HEK293 (cell line): ENCODE measurements at regions not wholly inside any gene's neighbourhood (a gene's known extent, or its start where the extent isn't known, plus 50 kb on each side); places are given as distances from the start of the nearest gene placed in this dataset.

Experiments
- CTCF ChIA-PET: fragments of 350-600 bp; formaldehyde crosslinking; extraction: SDS; loops from one replicate; lab custom pipeline; 2021; ENCODE audit warnings: antibody characterized with exemption; lab: Yijun Ruan, JAX
- POLR2A ChIA-PET: fragments of 300-600 bp; formaldehyde crosslinking; extraction: SDS; loops from one replicate; lab custom pipeline; 2020; ENCODE audit warnings: antibody characterized with exemption, inconsistent platforms; lab: Yijun Ruan, JAX
- H3K27ac ChIP-seq: fragments of 200-500 bp; sonication (Bioruptor generic); 2 replicates; pipeline ENCODE4 v1.5.1; 2014; ENCODE audit warnings: low read depth, low read length, control low read depth, inconsistent platforms; ENCODE audit errors: extremely low read depth
- H3K36me3 ChIP-seq, 2 experiments: fragments of 200-500 bp in 1 of 2; sonication (Bioruptor generic) in 1 of 2; 1 replicate in 1 of 2; 2 replicates in 1 of 2; pipeline ENCODE4 v1.5.1; 2014 to 2017; ENCODE audit warnings: inconsistent platforms in 2 of 2, low read length in 2 of 2; ENCODE audit not compliant: control insufficient read depth in 2 of 2, insufficient read depth in 1 of 2
- H3K4me1 ChIP-seq: fragments of 200-500 bp; sonication (Bioruptor generic); 2 replicates; pipeline ENCODE4 v1.5.1; 2014; ENCODE audit warnings: mild to moderate bottlenecking, low read length, inconsistent platforms; ENCODE audit not compliant: control insufficient read depth, insufficient read depth
- H3K4me3 ChIP-seq: 2 replicates; pipeline ENCODE4 v1.5.1; 2011; ENCODE audit warnings: low read depth, mild to moderate bottlenecking, control low read depth, low read length, moderate library complexity
- H3K9me3 ChIP-seq: fragments of 200-500 bp; sonication (Bioruptor generic); 2 replicates; pipeline ENCODE4 v1.5.1; 2014; ENCODE audit warnings: low read depth, low read length, inconsistent platforms; ENCODE audit not compliant: control insufficient read depth, insufficient read depth
- BCL6B ChIP-seq: fragments of 450-650 bp; formaldehyde crosslinking; IDR thresholded peaks from 2 replicates; pipeline ENCODE4 v1.5.1; 2017; ENCODE audit warnings: missing biosample characterization, missing genetic modification characterization
- KLF16 ChIP-seq: fragments of 450-650 bp; formaldehyde crosslinking; IDR thresholded peaks from 2 replicates; pipeline ENCODE4 v1.5.1; 2017; ENCODE audit warnings: missing biosample characterization, missing genetic modification characterization
- KLF9 ChIP-seq: fragments of 450-650 bp; formaldehyde crosslinking; IDR thresholded peaks from 2 replicates; pipeline ENCODE4 v1.5.1; 2016; ENCODE audit warnings: missing biosample characterization, missing genetic modification characterization, low read depth
- MYNN ChIP-seq: fragments of 450-650 bp; formaldehyde crosslinking; IDR thresholded peaks from 2 replicates; pipeline ENCODE4 v1.5.1; 2016; ENCODE audit warnings: missing biosample characterization, missing genetic modification characterization, borderline replicate concordance
- SCRT2 ChIP-seq: fragments of 450-650 bp; formaldehyde crosslinking; IDR thresholded peaks from 2 replicates; pipeline ENCODE4 v1.5.1; 2016; ENCODE audit warnings: missing biosample characterization, missing genetic modification characterization
- ZBTB44 ChIP-seq: fragments of 450-650 bp; IDR thresholded peaks from 2 replicates; pipeline ENCODE4 v1.5.1; 2018; ENCODE audit warnings: missing biosample characterization, mild to moderate bottlenecking, missing genetic modification characterization
- ZFHX2 ChIP-seq: fragments of 450-650 bp; formaldehyde crosslinking; conservative IDR thresholded peaks from 2 replicates; pipeline ENCODE4 v1.5.1; 2016; ENCODE audit warnings: missing biosample characterization, missing genetic modification characterization
- ZIC2 ChIP-seq: fragments of 450-650 bp; formaldehyde crosslinking; IDR thresholded peaks from 2 replicates; pipeline ENCODE4 v1.5.1; 2016; ENCODE audit warnings: missing biosample characterization, missing genetic modification characterization
- ZNF132 ChIP-seq: fragments of 450-650 bp; formaldehyde crosslinking; IDR thresholded peaks from 2 replicates; pipeline ENCODE4 v1.5.1; 2017; ENCODE audit warnings: missing biosample characterization, missing genetic modification characterization, borderline replicate concordance
- ZNF140 ChIP-seq: fragments of 450-650 bp; formaldehyde crosslinking; IDR thresholded peaks from 2 replicates; pipeline ENCODE4 v1.5.1; 2016; ENCODE audit warnings: missing biosample characterization, missing genetic modification characterization
- ZNF184 ChIP-seq: fragments of 450-650 bp; IDR thresholded peaks from 2 replicates; pipeline ENCODE4 v1.5.1; 2018; ENCODE audit warnings: missing biosample characterization, mild to moderate bottlenecking, missing genetic modification characterization
- ZNF366 ChIP-seq: fragments of 450-650 bp; formaldehyde crosslinking; conservative IDR thresholded peaks from 2 replicates; pipeline ENCODE4 v1.5.1; 2016; ENCODE audit warnings: missing biosample characterization, missing genetic modification characterization
- ZNF394 ChIP-seq: fragments of 450-650 bp; formaldehyde crosslinking; IDR thresholded peaks from 2 replicates; pipeline ENCODE4 v1.5.1; 2016; ENCODE audit warnings: missing biosample characterization, missing genetic modification characterization, mild to moderate bottlenecking, moderate library complexity, borderline replicate concordance
- ZNF488 ChIP-seq: fragments of 450-650 bp; formaldehyde crosslinking; IDR thresholded peaks from 2 replicates; pipeline ENCODE4 v1.5.1; 2016; ENCODE audit warnings: missing biosample characterization, missing genetic modification characterization
- ZNF514 ChIP-seq: fragments of 450-650 bp; formaldehyde crosslinking; IDR thresholded peaks from 2 replicates; pipeline ENCODE4 v1.5.1; 2016; ENCODE audit warnings: missing biosample characterization, missing genetic modification characterization
- ZNF530 ChIP-seq: fragments of 450-650 bp; formaldehyde crosslinking; IDR thresholded peaks from 2 replicates; pipeline ENCODE4 v1.5.1; 2016; ENCODE audit warnings: low read depth, missing biosample characterization, missing genetic modification characterization
- ZNF610 ChIP-seq: fragments of 450-650 bp; formaldehyde crosslinking; IDR thresholded peaks from 2 replicates; pipeline ENCODE4 v1.5.1; 2016; ENCODE audit warnings: missing biosample characterization, missing genetic modification characterization, borderline replicate concordance
- ZNF658 ChIP-seq: fragments of 450-650 bp; formaldehyde crosslinking; IDR thresholded peaks from 2 replicates; pipeline ENCODE4; 2016; ENCODE audit warnings: missing biosample characterization, missing genetic modification characterization
- ZNF704 ChIP-seq: fragments of 450-650 bp; formaldehyde crosslinking; IDR thresholded peaks from 2 replicates; pipeline ENCODE4 v1.5.1; 2016; ENCODE audit warnings: missing biosample characterization, missing genetic modification characterization
- ZNF707 ChIP-seq: fragments of 450-650 bp; formaldehyde crosslinking; IDR thresholded peaks from 2 replicates; pipeline ENCODE4 v1.5.1; 2016; ENCODE audit warnings: missing biosample characterization, missing genetic modification characterization
- ZNF830 ChIP-seq: fragments of 450-650 bp; IDR thresholded peaks from 2 replicates; pipeline ENCODE4 v1.5.0; 2018; ENCODE audit warnings: missing biosample characterization, missing genetic modification characterization, low read depth, mild to moderate bottlenecking, moderate library complexity
- TF ChIP-seq, protein P1 (sequence below): sonication (generic); formaldehyde crosslinking; IDR thresholded peaks from 2 replicates; pipeline ENCODE4 v1.8.1; 2022; ENCODE audit warnings: mild to moderate bottlenecking, moderate library complexity, missing genetic modification reagents
- TF ChIP-seq, protein P2 (sequence below): fragments of 450-650 bp; formaldehyde crosslinking; IDR thresholded peaks from 2 replicates; pipeline ENCODE4 v1.5.1; 2016; ENCODE audit warnings: missing biosample characterization, missing genetic modification characterization

GRCh38 chr5:35408146-35408545 lies 177.9 kb upstream of the PRLR start (continued):
- TF ChIP-seq MYNN (tag by site-specific recombination) (no peak), ZNF707 (tag by site-specific recombination) (no peak), ZNF394 (tag by site-specific recombination) (no peak), ZBTB44 (no peak), SCRT2 (tag by site-specific recombination) (no peak)

DNA sequence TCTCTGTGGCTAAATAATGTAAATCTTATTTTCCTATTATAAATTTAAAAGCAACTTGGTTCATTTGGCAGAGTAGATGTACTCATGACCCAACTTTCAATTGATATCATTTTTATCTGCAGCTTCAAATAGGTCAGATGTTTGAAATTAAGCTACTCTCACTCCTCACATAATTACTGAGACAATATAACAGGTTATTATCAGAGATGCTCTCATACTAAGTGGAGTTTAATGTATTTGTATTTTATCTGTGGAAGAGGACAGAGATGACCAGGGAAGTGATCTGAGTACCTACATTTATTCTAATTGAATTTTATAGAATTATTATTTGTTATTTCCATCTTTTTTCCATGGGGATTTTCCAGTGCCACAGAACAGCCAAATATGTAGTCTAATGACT lies 177.4 kb upstream of the PRLR start:
- TF ChIP-seq ZNF530 (tag by site-specific recombination) = no peak
- no peak for TF ChIP-seq ZIC2 (tag by site-specific recombination)
- Histone ChIP-seq H3K36me3 (no peaks in the 10 kb centered on the region), H3K4me3 (no peak overlapping the region), H3K27ac (no peak overlapping the region), H3K9me3 (no peaks in the 10 kb centered on the region), H3K4me1 (no peaks in the 10 kb centered on the region)
- CTCF ChIA-PET = no interaction called here
- POLR2A ChIA-PET = no interaction called here

GRCh38 chr5:35405938-35406337 lies 175.7 kb upstream of the PRLR start:
- CTCF ChIA-PET = no interaction called here

More at GRCh38 chr5:35405938-35406337, 175.7 kb upstream of the PRLR start:
- H3K36me3 ChIP-seq = no peaks in the 10 kb centered on the region
- H3K4me3 ChIP-seq = no peak overlapping the region
- H3K9me3 ChIP-seq = no peaks in the 10 kb centered on the region
- TF ChIP-seq, protein P1, sequence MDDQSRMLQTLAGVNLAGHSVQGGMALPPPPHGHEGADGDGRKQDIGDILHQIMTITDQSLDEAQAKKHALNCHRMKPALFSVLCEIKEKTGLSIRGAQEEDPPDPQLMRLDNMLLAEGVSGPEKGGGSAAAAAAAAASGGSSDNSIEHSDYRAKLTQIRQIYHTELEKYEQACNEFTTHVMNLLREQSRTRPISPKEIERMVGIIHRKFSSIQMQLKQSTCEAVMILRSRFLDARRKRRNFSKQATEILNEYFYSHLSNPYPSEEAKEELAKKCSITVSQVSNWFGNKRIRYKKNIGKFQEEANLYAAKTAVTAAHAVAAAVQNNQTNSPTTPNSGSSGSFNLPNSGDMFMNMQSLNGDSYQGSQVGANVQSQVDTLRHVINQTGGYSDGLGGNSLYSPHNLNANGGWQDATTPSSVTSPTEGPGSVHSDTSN (CRISPR knock-in tag) = no peak
- no peak for TF ChIP-seq ZNF830
- TF ChIP-seq KLF9 (tag by site-specific recombination) = no peak
- TF ChIP-seq ZFHX2 = no peak
- TF ChIP-seq ZNF366 (tag by site-specific recombination) = no peak
- TF ChIP-seq ZNF140 (tag by site-specific recombination) = no peak
- no peak for TF ChIP-seq KLF16 (tag by site-specific recombination)
- TF ChIP-seq ZNF658 = no peak
- TF ChIP-seq, protein P2, sequence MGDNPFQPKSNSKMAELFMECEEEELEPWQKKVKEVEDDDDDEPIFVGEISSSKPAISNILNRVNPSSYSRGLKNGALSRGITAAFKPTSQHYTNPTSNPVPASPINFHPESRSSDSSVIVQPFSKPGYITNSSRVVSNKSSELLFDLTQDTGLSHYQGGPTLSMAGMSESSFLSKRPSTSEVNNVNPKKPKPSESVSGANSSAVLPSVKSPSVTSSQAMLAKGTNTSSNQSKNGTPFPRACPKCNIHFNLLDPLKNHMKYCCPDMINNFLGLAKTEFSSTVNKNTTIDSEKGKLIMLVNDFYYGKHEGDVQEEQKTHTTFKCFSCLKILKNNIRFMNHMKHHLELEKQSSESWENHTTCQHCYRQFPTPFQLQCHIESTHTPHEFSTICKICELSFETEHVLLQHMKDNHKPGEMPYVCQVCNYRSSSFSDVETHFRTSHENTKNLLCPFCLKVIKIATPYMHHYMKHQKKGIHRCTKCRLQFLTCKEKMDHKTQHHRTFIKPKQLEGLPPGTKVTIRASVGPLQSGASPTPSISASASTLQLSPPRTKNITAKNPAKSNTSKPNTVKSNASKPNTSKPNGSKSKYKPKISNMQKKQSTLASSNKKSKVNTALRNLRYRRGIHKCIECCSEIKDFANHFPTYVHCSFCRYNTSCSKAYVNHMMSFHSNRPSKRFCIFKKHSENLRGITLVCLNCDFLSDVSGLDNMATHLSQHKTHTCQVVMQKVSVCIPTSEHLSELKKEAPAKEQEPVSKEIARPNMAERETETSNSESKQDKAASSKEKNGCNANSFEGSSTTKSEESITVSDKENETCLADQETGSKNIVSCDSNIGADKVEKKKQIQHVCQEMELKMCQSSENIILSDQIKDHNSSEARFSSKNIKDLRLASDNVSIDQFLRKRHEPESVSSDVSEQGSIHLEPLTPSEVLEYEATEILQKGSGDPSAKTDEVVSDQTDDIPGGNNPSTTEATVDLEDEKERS (tag by site-specific recombination) = no peak
- no peak for TF ChIP-seq ZNF610 (tag by site-specific recombination)
- TF ChIP-seq ZNF514 (tag by site-specific recombination) = no peak
- TF ChIP-seq BCL6B = no peak
- TF ChIP-seq ZNF488 (tag by site-specific recombination) = no peak
- TF ChIP-seq ZNF132 (tag by site-specific recombination) = no peak
- no peak for TF ChIP-seq ZNF184
- no peak for TF ChIP-seq ZNF704 (tag by site-specific recombination)
- H3K4me1 ChIP-seq = no peaks in the 10 kb centered on the region
- no peak overlapping the region for H3K27ac ChIP-seq
- POLR2A ChIA-PET = no interaction called here
